ENCODE measurements at regions not wholly inside any gene's neighbourhood (a gene's known extent, or its start where the extent isn't known, plus 50 kb on each side); places are given as distances from the start of the nearest gene placed in this dataset.
"Not testable (repeated sequence)": the region's sequence is repeated elsewhere in the genome, so short reads cannot be mapped to it uniquely, and the experiment has no call there.

GRCh38 chr7:142437741-142438140, 179.9 kb upstream of the PRSS58 start:
- intact Hi-C loops (cut with DNase I, micrococcal nuclease), result no loop called here
- no peaks in the 10 kb centered on the region for H3K9me3 ChIP-seq (ENCODE audit: control insufficient read depth in 1 of 2, insufficient read depth in 1 of 2, low read length in 2 of 2)
- ChIA-PET POLR2A (no interaction called here), CTCF (no interaction called here)
- TF ChIP-seq CTCF (IDR thresholded peaks at IDR 0.05), result no peak
- H3K4me1 ChIP-seq (ENCODE audit: insufficient read depth, low read length), result peaks cover 43% of the 10 kb centered on the region
- H3K4me3 Mint-ChIP-seq, result no peak overlapping the region
- no peak for DNase-seq
- no peaks in the 10 kb centered on the region for H3K27me3 ChIP-seq (ENCODE audit: control insufficient read depth in 1 of 2, insufficient read depth in 2 of 2, low read length in 2 of 2)
- no peak overlapping the region for H3K27ac ChIP-seq (ENCODE audit: low read depth in 1 of 2, low read length in 2 of 2)
- no peaks in the 10 kb centered on the region for H3K36me3 ChIP-seq (ENCODE audit: insufficient read depth, low read length)
- no peak for ATAC-seq (ENCODE audit: poor library complexity)
- peaks cover 60% of the 10 kb centered on the region for H3K4me1 Mint-ChIP-seq (ENCODE audit: low read depth)
- H3K9me3 Mint-ChIP-seq, result no peaks in the 10 kb centered on the region
- no peaks in the 10 kb centered on the region for H3K36me3 Mint-ChIP-seq (ENCODE audit: low read depth)
- H3K4me3 ChIP-seq (ENCODE audit: low read length), result no peak overlapping the region
- no peak overlapping the region for H3K27ac Mint-ChIP-seq
- no peaks in the 10 kb centered on the region for H3K27me3 Mint-ChIP-seq

- CTCF ChIA-PET, result no interaction called here
- DNase-seq (no peak), ATAC-seq (ENCODE audit: poor library complexity) (no peak)
- no peaks in the 10 kb centered on the region for H3K36me3 Mint-ChIP-seq (ENCODE audit: low read depth)
- Histone ChIP-seq H3K4me1 (ENCODE audit: insufficient read depth, low read length) (peaks cover 39% of the 10 kb centered on the region), H3K27me3 (ENCODE audit: control insufficient read depth in 1 of 2, insufficient read depth in 2 of 2, low read length in 2 of 2) (no peaks in the 10 kb centered on the region), H3K4me3 (ENCODE audit: low read length) (no peak overlapping the region), H3K27ac (ENCODE audit: low read depth in 1 of 2, low read length in 2 of 2) (no peak overlapping the region), H3K36me3 (ENCODE audit: insufficient read depth, low read length) (no peaks in the 10 kb centered on the region), H3K9me3 (ENCODE audit: control insufficient read depth in 1 of 2, insufficient read depth in 1 of 2, low read length in 2 of 2) (no peaks in the 10 kb centered on the region)
- H3K9me3 Mint-ChIP-seq, result no peaks in the 10 kb centered on the region
- H3K27me3 Mint-ChIP-seq, result no peaks in the 10 kb centered on the region
- H3K4me3 Mint-ChIP-seq, result no peak overlapping the region
- no peak overlapping the region for H3K27ac Mint-ChIP-seq
- H3K4me1 Mint-ChIP-seq (ENCODE audit: low read depth), result peaks cover 51% of the 10 kb centered on the region
- POLR2A ChIA-PET, result no interaction called here
- intact Hi-C loops (cut with DNase I, micrococcal nuclease), result no loop called here
- TF ChIP-seq CTCF (IDR thresholded peaks at IDR 0.05), result no peak
These were observed 178.7 kb upstream of the PRSS58 start for GRCh38 chr7:142436601-142437000.

GRCh38 chr7:142435606-142436005, 177.7 kb upstream of the PRSS58 start:
- H3K4me3 ChIP-seq (ENCODE audit: low read length); DNase-seq; H3K27me3 ChIP-seq (ENCODE audit: control insufficient read depth in 1 of 2, insufficient read depth in 2 of 2, low read length in 2 of 2); H3K27ac ChIP-seq (ENCODE audit: low read depth in 1 of 2, low read length in 2 of 2); H3K9me3 ChIP-seq (ENCODE audit: control insufficient read depth in 1 of 2, insufficient read depth in 1 of 2, low read length in 2 of 2); CTCF ChIA-PET; POLR2A ChIA-PET; H3K27ac Mint-ChIP-seq; H3K36me3 Mint-ChIP-seq (ENCODE audit: low read depth); ATAC-seq (ENCODE audit: poor library complexity); H3K27me3 Mint-ChIP-seq; intact Hi-C loops (cut with DNase I, micrococcal nuclease); H3K9me3 Mint-ChIP-seq; H3K36me3 ChIP-seq (ENCODE audit: insufficient read depth, low read length): not testable (repeated sequence)
- H3K4me1 Mint-ChIP-seq (ENCODE audit: low read depth), result peaks cover 41% of the 10 kb centered on the region
- H3K4me1 ChIP-seq (ENCODE audit: insufficient read depth, low read length), result peaks cover 29% of the 10 kb centered on the region
- H3K4me3 Mint-ChIP-seq, result peak overlapping the region; percentile 42

GRCh38 chr7:142434666-142435167, 176.9 kb upstream of the PRSS58 start:
- ATAC-seq (ENCODE audit: poor library complexity) (no peak), DNase-seq (no peak)
- Histone ChIP-seq H3K27me3 (ENCODE audit: control insufficient read depth in 1 of 2, insufficient read depth in 2 of 2, low read length in 2 of 2) (no peaks in the 10 kb centered on the region), H3K4me1 (ENCODE audit: insufficient read depth, low read length) (peaks cover 22% of the 10 kb centered on the region), H3K9me3 (ENCODE audit: control insufficient read depth in 1 of 2, insufficient read depth in 1 of 2, low read length in 2 of 2) (no peaks in the 10 kb centered on the region), H3K36me3 (ENCODE audit: insufficient read depth, low read length) (no peaks in the 10 kb centered on the region), H3K4me3 (ENCODE audit: low read length) (peak overlapping the region; percentile 41), H3K27ac (ENCODE audit: low read depth in 1 of 2, low read length in 2 of 2) (no peak overlapping the region)
- Mint-ChIP-seq H3K36me3 (ENCODE audit: low read depth) (no peaks in the 10 kb centered on the region), H3K4me1 (ENCODE audit: low read depth) (peaks cover 41% of the 10 kb centered on the region), H3K27ac (peak overlapping the region; percentile 57), H3K4me3 (peak overlapping the region; percentile 74), H3K9me3 (no peaks in the 10 kb centered on the region), H3K27me3 (no peaks in the 10 kb centered on the region)
- ChIA-PET CTCF (no interaction called here), POLR2A (interaction anchor here (2.4 kb wide), 1 partner anchor 363 kb away, joined by 23 read pairs; no protein-coding TSS in a partner anchor)
- TF ChIP-seq CTCF (IDR thresholded peaks at IDR 0.05), result no peak
- intact Hi-C loops (cut with DNase I, micrococcal nuclease), result no loop called here

GRCh38 chr7:142434133-142434532, 176.3 kb upstream of the PRSS58 start:
- ATAC-seq (ENCODE audit: poor library complexity), result peak; percentile 66
- peak overlapping the region; percentile 57 for H3K27ac Mint-ChIP-seq
- H3K27me3 Mint-ChIP-seq; H3K9me3 ChIP-seq (ENCODE audit: control insufficient read depth in 1 of 2, insufficient read depth in 1 of 2, low read length in 2 of 2); DNase-seq; H3K9me3 Mint-ChIP-seq; H3K36me3 Mint-ChIP-seq (ENCODE audit: low read depth); intact Hi-C loops (cut with DNase I, micrococcal nuclease); H3K27ac ChIP-seq (ENCODE audit: low read depth in 1 of 2, low read length in 2 of 2); H3K27me3 ChIP-seq (ENCODE audit: control insufficient read depth in 1 of 2, insufficient read depth in 2 of 2, low read length in 2 of 2); H3K36me3 ChIP-seq (ENCODE audit: insufficient read depth, low read length): not testable (repeated sequence)
- peak overlapping the region; percentile 74 for H3K4me3 Mint-ChIP-seq
- Histone ChIP-seq H3K4me3 (ENCODE audit: low read length) (peak overlapping the region; percentile 41), H3K4me1 (ENCODE audit: insufficient read depth, low read length) (peaks cover 16% of the 10 kb centered on the region)
- ChIA-PET POLR2A (interaction anchor here (1.0 to 2.4 kb wide), 2 partner anchors 15 to 364 kb away, joined by 3 to 23 read pairs; no protein-coding TSS in a partner anchor), CTCF (interaction anchor here (1.2 kb wide), 1 partner anchor 21 kb away, joined by 3 read pairs; no protein-coding TSS in a partner anchor)
- H3K4me1 Mint-ChIP-seq (ENCODE audit: low read depth), result peaks cover 38% of the 10 kb centered on the region
